Panc1 (cell line): ENCODE measurements at regions not wholly inside any gene's neighbourhood (a gene's known extent, or its start where the extent isn't known, plus 50 kb on each side); places are given as distances from the start of the nearest gene placed in this dataset.

Experiments used
- CTCF ChIP-seq: fragments of 450-650 bp; IDR thresholded peaks from 2 replicates; pipeline ENCODE4 v1.5.1; 2017; ENCODE audit warnings: mild to moderate bottlenecking
- POLR2AphosphoS5 ChIP-seq: IDR thresholded peaks from 2 replicates; pipeline ENCODE4 v1.6.1; 2012; ENCODE audit warnings: mild to moderate bottlenecking, low read depth, low read length, moderate library complexity
- TF ChIP-seq, protein P1 (sequence below), 2 experiments: IDR thresholded peaks; 2 replicates each; pipeline ENCODE4 v1.6.1; 2011 to 2012; ENCODE audit warnings: low read depth in 2 of 2, control low read depth in 1 of 2, low read length in 1 of 2, mild to moderate bottlenecking in 1 of 2, moderate library complexity in 1 of 2; ENCODE audit not compliant: insufficient read depth in 1 of 2

DNA sequence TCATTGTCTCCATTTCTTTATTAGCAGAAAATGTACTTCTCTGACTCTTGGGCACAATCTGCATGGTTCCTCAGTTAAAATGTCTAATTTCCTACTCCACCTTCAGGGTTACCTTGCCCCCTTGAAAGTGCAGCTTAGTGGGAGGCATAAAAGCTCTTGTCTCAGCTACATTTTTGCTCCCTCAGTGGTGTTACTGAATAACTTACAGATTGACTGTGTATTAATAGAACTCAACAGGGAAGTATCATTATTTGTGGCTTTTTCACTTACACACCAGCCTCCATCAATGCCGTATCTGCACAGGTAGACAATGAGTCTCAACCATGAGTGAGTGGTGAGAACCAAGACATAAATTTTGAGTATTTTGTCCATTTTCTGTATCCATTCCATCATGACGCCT lies 456.2 kb upstream of the MIR17HG start:
- TF ChIP-seq POLR2AphosphoS5, result no peak
- no peak for TF ChIP-seq CTCF
- TF ChIP-seq, protein P1, sequence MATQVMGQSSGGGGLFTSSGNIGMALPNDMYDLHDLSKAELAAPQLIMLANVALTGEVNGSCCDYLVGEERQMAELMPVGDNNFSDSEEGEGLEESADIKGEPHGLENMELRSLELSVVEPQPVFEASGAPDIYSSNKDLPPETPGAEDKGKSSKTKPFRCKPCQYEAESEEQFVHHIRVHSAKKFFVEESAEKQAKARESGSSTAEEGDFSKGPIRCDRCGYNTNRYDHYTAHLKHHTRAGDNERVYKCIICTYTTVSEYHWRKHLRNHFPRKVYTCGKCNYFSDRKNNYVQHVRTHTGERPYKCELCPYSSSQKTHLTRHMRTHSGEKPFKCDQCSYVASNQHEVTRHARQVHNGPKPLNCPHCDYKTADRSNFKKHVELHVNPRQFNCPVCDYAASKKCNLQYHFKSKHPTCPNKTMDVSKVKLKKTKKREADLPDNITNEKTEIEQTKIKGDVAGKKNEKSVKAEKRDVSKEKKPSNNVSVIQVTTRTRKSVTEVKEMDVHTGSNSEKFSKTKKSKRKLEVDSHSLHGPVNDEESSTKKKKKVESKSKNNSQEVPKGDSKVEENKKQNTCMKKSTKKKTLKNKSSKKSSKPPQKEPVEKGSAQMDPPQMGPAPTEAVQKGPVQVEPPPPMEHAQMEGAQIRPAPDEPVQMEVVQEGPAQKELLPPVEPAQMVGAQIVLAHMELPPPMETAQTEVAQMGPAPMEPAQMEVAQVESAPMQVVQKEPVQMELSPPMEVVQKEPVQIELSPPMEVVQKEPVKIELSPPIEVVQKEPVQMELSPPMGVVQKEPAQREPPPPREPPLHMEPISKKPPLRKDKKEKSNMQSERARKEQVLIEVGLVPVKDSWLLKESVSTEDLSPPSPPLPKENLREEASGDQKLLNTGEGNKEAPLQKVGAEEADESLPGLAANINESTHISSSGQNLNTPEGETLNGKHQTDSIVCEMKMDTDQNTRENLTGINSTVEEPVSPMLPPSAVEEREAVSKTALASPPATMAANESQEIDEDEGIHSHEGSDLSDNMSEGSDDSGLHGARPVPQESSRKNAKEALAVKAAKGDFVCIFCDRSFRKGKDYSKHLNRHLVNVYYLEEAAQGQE (IDR thresholded peaks at IDR 0.05; ENCODE audit: insufficient read depth in 1 of 2, low read depth in 2 of 2, low read length in 1 of 2), result no peak
